ENCODE measurements at regions not wholly inside any gene's neighbourhood (a gene's known extent, or its start where the extent isn't known, plus 50 kb on each side); places are given as distances from the start of the nearest gene placed in this dataset.

DNA sequence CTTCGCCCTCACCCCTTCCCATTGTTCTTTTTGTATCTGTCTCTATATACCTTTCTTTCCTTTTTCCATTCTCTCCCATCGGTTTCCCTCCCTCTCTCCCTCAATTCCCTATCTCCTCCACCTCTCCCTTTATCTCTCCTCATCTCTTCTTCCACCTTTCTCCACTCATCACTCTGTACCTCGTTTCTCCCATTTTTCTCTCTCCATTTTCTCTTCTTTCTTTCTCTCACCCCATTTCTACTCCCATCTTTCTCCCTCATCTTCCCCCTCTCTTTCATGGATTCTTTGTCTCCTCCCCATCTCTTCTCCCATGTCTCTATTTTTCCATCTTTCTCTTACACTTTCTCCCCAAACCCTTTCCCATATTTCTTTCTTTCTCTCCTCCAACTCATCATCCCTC is 385.9 kb upstream of the CLINT1 start:
- POLR2A ChIA-PET, result no interaction called here
- ATAC-seq, result no peak
- intact Hi-C loops (cut with micrococcal nuclease; ENCODE audit: unreplicated experiment), result no loop called here
- WGBS (ENCODE audit: insufficient coverage, insufficient replicate concordance, low lambda C conversion rate, missing lambda C conversion rate), result 10% methylated on average over 3 of the region's 3 CpGs
- Histone ChIP-seq H3K4me3 (no peak overlapping the region), H4K20me1 (ENCODE audit: control insufficient read depth, insufficient read depth) (no peaks in the 10 kb centered on the region), H3K4me2 (ENCODE audit: control insufficient read depth, insufficient read depth) (no peak overlapping the region), H3K4me1 (ENCODE audit: control insufficient read depth, insufficient read depth, low read length) (no peaks in the 10 kb centered on the region), H3K36me3 (ENCODE audit: control insufficient read depth in 2 of 2, insufficient read depth in 2 of 2, low read length in 1 of 2) (no peaks in the 10 kb centered on the region), H3K9me3 (replicated peaks; ENCODE audit: control insufficient read depth, insufficient read depth, low read length) (no peaks in the 10 kb centered on the region), H3K79me2 (ENCODE audit: control insufficient read depth, insufficient read depth, low read length) (no peaks in the 10 kb centered on the region), H3K9ac (ENCODE audit: control insufficient read depth, insufficient read depth, low read length) (no peak overlapping the region), H2AFZ (ENCODE audit: control insufficient read depth, low read depth, low read length) (no peak overlapping the region), H3K27ac (ENCODE audit: control insufficient read depth, insufficient read depth) (no peak overlapping the region), H3K27me3 (replicated peaks in 1 of 2; ENCODE audit: control insufficient read depth in 2 of 2, insufficient read depth in 2 of 2, low read length in 1 of 2) (no peaks in the 10 kb centered on the region; a peak in 1 of 4 replicates)
- CTCF ChIA-PET, result no interaction called here
- FAIRE-seq, result no peak
- in situ Hi-C loops (cut with MboI), result no loop called here
- TF ChIP-seq EP300 (IDR thresholded peaks at IDR 0.05; ENCODE audit: borderline replicate concordance in 1 of 2, control insufficient read depth in 1 of 2, low read depth in 2 of 2, low read length in 2 of 2) (no peak), MTA2 (IDR thresholded peaks at IDR 0.05; ENCODE audit: low read depth) (no peak), CBFB (IDR thresholded peaks at IDR 0.05; ENCODE audit: low read depth) (no peak), ATF7 (IDR thresholded peaks at IDR 0.05; ENCODE audit: low read depth) (no peak), ZNF24 (IDR thresholded peaks at IDR 0.05) (no peak), ASH2L (IDR thresholded peaks at IDR 0.05; ENCODE audit: borderline replicate concordance, low read depth) (no peak), ZNF207 (IDR thresholded peaks at IDR 0.05; ENCODE audit: borderline replicate concordance) (no peak), GATAD2B (conservative IDR thresholded peaks at IDR 0.05; ENCODE audit: low read depth) (no peak), CBX5 (IDR thresholded peaks at IDR 0.05; ENCODE audit: low read depth) (no peak), KLF5 (IDR thresholded peaks at IDR 0.05; ENCODE audit: partially characterized antibody) (no peak)
- TF ChIP-seq, protein P1, sequence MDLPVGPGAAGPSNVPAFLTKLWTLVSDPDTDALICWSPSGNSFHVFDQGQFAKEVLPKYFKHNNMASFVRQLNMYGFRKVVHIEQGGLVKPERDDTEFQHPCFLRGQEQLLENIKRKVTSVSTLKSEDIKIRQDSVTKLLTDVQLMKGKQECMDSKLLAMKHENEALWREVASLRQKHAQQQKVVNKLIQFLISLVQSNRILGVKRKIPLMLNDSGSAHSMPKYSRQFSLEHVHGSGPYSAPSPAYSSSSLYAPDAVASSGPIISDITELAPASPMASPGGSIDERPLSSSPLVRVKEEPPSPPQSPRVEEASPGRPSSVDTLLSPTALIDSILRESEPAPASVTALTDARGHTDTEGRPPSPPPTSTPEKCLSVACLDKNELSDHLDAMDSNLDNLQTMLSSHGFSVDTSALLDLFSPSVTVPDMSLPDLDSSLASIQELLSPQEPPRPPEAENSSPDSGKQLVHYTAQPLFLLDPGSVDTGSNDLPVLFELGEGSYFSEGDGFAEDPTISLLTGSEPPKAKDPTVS (IDR thresholded peaks at IDR 0.05; ENCODE audit: low read depth, low read length), result no peak
- TF ChIP-seq, protein P2, sequence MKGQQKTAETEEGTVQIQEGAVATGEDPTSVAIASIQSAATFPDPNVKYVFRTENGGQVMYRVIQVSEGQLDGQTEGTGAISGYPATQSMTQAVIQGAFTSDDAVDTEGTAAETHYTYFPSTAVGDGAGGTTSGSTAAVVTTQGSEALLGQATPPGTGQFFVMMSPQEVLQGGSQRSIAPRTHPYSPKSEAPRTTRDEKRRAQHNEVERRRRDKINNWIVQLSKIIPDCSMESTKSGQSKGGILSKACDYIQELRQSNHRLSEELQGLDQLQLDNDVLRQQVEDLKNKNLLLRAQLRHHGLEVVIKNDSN (IDR thresholded peaks at IDR 0.05; ENCODE audit: borderline replicate concordance, extremely low read length, insufficient read depth, low read depth, low read length), result no peak
- TF ChIP-seq, protein P3, sequence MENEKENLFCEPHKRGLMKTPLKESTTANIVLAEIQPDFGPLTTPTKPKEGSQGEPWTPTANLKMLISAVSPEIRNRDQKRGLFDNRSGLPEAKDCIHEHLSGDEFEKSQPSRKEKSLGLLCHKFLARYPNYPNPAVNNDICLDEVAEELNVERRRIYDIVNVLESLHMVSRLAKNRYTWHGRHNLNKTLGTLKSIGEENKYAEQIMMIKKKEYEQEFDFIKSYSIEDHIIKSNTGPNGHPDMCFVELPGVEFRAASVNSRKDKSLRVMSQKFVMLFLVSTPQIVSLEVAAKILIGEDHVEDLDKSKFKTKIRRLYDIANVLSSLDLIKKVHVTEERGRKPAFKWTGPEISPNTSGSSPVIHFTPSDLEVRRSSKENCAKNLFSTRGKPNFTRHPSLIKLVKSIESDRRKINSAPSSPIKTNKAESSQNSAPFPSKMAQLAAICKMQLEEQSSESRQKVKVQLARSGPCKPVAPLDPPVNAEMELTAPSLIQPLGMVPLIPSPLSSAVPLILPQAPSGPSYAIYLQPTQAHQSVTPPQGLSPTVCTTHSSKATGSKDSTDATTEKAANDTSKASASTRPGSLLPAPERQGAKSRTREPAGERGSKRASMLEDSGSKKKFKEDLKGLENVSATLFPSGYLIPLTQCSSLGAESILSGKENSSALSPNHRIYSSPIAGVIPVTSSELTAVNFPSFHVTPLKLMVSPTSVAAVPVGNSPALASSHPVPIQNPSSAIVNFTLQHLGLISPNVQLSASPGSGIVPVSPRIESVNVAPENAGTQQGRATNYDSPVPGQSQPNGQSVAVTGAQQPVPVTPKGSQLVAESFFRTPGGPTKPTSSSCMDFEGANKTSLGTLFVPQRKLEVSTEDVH (IDR thresholded peaks at IDR 0.05; ENCODE audit: low read depth, partially characterized antibody), result no peak
- RAD21 ChIA-PET (ENCODE audit: unreplicated experiment), result no interaction called here
- SMC1A ChIA-PET (ENCODE audit: uncharacterized antibody, unreplicated experiment), result no interaction called here
- no peak for DNase-seq (ENCODE audit: low read depth, low spot score)
- BruUV-seq (replicated peaks), result no TSS peak
